ENCODE measurements at regions not wholly inside any gene's neighbourhood (a gene's known extent, or its start where the extent isn't known, plus 50 kb on each side); places are given as distances from the start of the nearest gene placed in this dataset.
"Not testable (repeated sequence)": the region's sequence is repeated elsewhere in the genome, so short reads cannot be mapped to it uniquely, and the experiment has no call there.

- ChIA-PET CTCF (no interaction called here), POLR2A (no interaction called here)
Observed at GRCh38 chr20:33908336-33908735, 85.4 kb upstream of the RALY start.

GRCh38 chr20:33908868-33909267 lies 84.8 kb upstream of the RALY start:
- ChIA-PET POLR2A (interaction anchor here (0.6 kb wide), 1 partner anchor 68 kb away, joined by 3 read pairs; no protein-coding TSS in a partner anchor), CTCF (no interaction called here)

- POLR2A ChIA-PET = interaction anchor here (0.6 kb wide), 1 partner anchor 67 kb away, joined by 3 read pairs; no protein-coding TSS in a partner anchor
- CTCF ChIA-PET = no interaction called here
Observed at GRCh38 chr20:33909331-33909921, 84.3 kb upstream of the RALY start.

GRCh38 chr20:33910056-33910455 lies 83.7 kb upstream of the RALY start:
- ChIA-PET POLR2A (no interaction called here), CTCF (no interaction called here)

- ChIA-PET CTCF (no interaction called here), POLR2A (no interaction called here)
Observed at GRCh38 chr20:33910529-33911327, 83.0 kb upstream of the RALY start.

GRCh38 chr20:33914919-33915318 lies 78.8 kb upstream of the RALY start:
- ChIA-PET POLR2A (no interaction called here), CTCF (interaction anchor here (0.6 to 2.7 kb wide), 6 partner anchors 23 to 216 kb away, joined by 3 to 11 read pairs (median 4); no protein-coding TSS in a partner anchor)

GRCh38 chr20:33915726-33916331 lies 77.9 kb upstream of the RALY start:
- ChIA-PET CTCF (interaction anchor here (0.6 to 2.7 kb wide), 9 partner anchors 12 to 215 kb away, joined by 3 to 11 read pairs (median 3); no protein-coding TSS in a partner anchor), POLR2A (no interaction called here)

GRCh38 chr20:33916768-33917167 lies 76.9 kb upstream of the RALY start:
- ChIA-PET CTCF (interaction anchor here (1.1 to 1.8 kb wide), 4 partner anchors 65 to 212 kb away, joined by 3 to 11 read pairs (median 3); no protein-coding TSS in a partner anchor), POLR2A (no interaction called here)

GRCh38 chr20:33917831-33918525 lies 75.7 kb upstream of the RALY start:
- ChIA-PET CTCF (no interaction called here), POLR2A (no interaction called here)

GRCh38 chr20:33918662-33919061 lies 75.0 kb upstream of the RALY start:
- POLR2A ChIA-PET = no interaction called here
- CTCF ChIA-PET = no interaction called here

GRCh38 chr20:33919653-33920052 lies 74.1 kb upstream of the RALY start:
- CTCF ChIA-PET = interaction anchor here (0.7 kb wide), 1 partner anchor 20 kb away, joined by 3 read pairs; no protein-coding TSS in a partner anchor
- POLR2A ChIA-PET = no interaction called here

GRCh38 chr20:33922224-33922623 lies 71.5 kb upstream of the RALY start:
- CTCF ChIA-PET = no interaction called here

GRCh38 chr20:33923740-33924139 lies 70.0 kb upstream of the RALY start:
- POLR2A ChIA-PET = no interaction called here
- CTCF ChIA-PET = no interaction called here

More at GRCh38 chr20:33922224-33922623, 71.5 kb upstream of the RALY start:
- POLR2A ChIA-PET = no interaction called here

GRCh38 chr20:33925867-33926266 lies 67.8 kb upstream of the RALY start:
- POLR2A ChIA-PET = no interaction called here

GRCh38 chr20:33926425-33926824 lies 67.3 kb upstream of the RALY start:
- ChIA-PET POLR2A (no interaction called here), CTCF (no interaction called here)

More at GRCh38 chr20:33925867-33926266, 67.8 kb upstream of the RALY start:
- CTCF ChIA-PET = no interaction called here

- CTCF ChIA-PET = interaction anchor here (0.9 to 1.0 kb wide), 2 partner anchors 12 to 14 kb away, joined by 3 read pairs; no protein-coding TSS in a partner anchor
- POLR2A ChIA-PET = no interaction called here
Observed at GRCh38 chr20:33927724-33928123, 66.0 kb upstream of the RALY start.

- ChIA-PET POLR2A (no interaction called here), CTCF (no interaction called here)
Observed at GRCh38 chr20:33929917-33930316, 63.8 kb upstream of the RALY start.

GRCh38 chr20:33933469-33933909 lies 60.2 kb upstream of the RALY start:
- POLR2A ChIA-PET = no interaction called here

GRCh38 chr20:33936656-33937055 lies 57.1 kb upstream of the RALY start:
- POLR2A ChIA-PET = no interaction called here
- CTCF ChIA-PET = interaction anchor here (0.6 to 1.6 kb wide), 2 partner anchors 133 to 868 kb away, joined by 3 to 5 read pairs; no protein-coding TSS in a partner anchor

More at GRCh38 chr20:33933469-33933909, 60.2 kb upstream of the RALY start:
- CTCF ChIA-PET = interaction anchor here (0.6 to 2.0 kb wide), 5 partner anchors 30 to 136 kb away, joined by 3 to 7 read pairs (median 4); no protein-coding TSS in a partner anchor

- POLR2A ChIA-PET = interaction anchor here (0.6 kb wide), 1 partner anchor 153 kb away, joined by 4 read pairs; no protein-coding TSS in a partner anchor
- CTCF ChIA-PET = not testable (repeated sequence)
Observed at GRCh38 chr20:33939031-33939430, 54.7 kb upstream of the RALY start.

Measured in activated CD8-positive, alpha-beta memory T cell treated with anti-CD3 and anti-CD28 coated beads for 36 hours (primary cell).